Stimulated activated CD4-positive, alpha-beta T cell treated with anti-CD3 and anti-CD28 coated beads, Interleukin-2, amount 100 ng/mL, for 24 hours (primary cell): ENCODE measurements at regions not wholly inside any gene's neighbourhood (a gene's known extent, or its start where the extent isn't known, plus 50 kb on each side); places are given as distances from the start of the nearest gene placed in this dataset.

Source experiments
- DNase-seq, 2 donors: peaks; one replicate each; pipeline ENCODE4 v3.0.0-alpha.2; 2020

DNA sequence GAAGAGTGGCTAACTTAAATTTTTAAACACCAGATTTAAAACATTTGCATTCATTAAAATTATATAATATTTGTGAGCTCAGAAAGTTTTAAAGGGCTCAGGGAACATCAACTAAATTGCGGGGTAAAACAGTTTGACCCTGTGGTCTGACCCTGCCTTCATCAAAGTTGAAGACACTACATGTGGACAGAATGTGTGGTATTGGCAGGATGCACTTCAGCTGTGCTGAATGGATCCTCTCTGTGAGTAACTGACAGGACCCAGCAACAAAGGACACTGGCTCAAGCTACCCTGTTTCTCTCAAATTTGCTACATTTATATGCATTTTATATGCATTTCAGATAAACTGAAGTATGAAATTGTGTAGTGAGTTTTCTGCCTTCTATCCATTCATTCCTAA lies 288.5 kb downstream of the ZNF608 start:
- DNase-seq, result no peak

DNA sequence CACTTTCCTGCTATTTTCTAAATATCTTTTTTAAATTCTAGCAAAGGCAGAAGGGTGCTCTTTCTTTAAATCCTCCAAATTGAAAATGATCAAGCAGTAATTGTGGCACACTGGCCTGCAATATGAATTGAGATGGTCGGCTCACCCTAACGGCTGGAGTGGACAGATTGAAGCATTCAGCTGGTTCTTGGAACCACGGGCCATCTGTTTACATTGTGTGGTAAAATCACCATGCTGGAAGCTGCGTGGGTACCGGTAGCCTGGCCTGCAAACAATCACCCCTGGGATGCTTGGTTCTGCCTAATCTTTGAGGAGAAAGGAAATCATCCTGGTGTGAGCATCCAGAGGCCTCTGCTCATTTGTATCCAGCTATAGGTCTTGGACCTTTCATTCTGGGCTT lies 289.3 kb downstream of the ZNF608 start:
- DNase-seq, result no peak

DNA sequence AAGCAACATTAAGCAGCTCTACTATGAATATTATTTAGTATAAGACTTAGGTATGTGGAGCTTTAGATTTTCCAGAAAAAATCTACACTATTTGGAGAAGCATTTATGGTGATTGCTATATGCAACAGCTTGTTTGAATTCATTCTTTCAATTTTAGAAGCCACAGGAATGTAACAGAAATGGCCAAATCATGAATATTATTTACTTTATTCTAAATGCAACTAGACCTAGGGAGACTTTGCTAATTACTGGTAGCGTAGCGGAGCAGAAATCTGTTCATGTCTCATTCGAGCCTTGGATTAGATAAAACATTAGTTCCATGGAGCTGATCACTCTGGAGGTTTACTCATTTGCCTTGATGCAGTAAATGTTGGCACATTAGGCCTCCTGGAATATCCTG lies 290.2 kb downstream of the ZNF608 start:
- no peak for DNase-seq

DNA sequence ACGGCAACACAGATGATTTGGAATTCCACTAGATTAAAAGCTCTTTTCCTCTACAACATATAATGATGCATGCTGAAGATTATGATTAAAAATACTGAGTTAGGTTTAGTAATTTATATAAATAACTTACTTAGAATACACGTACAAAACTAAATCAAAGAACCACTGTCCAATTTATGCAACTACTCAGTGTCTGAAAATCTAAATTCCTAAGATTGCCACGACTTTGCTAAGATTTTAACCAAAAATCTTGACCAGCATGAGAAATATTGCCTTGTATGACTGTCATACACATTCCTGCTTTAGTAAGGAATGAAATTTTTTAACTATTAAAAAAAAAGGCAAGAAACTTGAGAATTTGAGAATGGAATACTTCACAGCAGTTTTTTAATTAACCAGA lies 292.4 kb downstream of the ZNF608 start:
- no peak for DNase-seq

DNA sequence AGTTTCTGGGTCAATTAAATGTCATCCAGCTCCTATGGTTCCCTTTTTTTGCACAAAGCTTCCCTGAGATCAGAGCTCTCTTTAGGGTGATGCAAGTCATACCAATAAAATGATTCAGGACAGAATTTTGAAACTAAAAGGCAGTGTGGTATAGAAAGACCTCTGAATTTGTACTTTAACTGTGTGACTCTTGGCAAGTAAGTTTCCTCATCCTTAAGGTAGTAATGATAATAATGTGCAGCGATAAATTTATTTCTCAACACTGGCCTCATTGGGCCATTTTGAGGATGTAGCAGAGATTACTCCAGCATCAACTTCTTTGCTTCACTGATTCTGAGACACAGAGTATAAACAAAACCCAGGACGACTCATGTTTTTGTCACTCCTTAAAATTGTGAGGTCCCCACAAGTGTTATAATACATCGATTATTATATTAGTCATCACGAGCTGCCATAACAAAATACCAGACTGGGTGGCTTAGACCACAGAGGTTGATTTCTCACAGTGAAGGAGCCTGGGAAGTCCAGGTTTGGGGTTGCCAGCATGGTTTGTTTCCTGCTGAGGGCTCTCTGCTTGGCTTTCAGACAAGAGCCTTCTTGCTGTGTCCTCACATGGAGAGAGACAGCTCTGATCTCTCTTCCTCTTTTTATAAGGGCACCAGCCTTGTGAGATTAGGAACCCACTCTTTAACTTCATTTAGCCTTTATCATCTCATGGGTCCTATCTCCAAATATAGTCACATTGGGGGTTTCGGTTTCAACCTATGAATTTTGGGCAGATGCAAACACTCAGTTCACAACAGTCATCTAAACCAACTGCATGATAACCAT lies 293.0 kb downstream of the ZNF608 start:
- no peak for DNase-seq

GRCh38 chr5:124452412-124452811 lies 294.0 kb downstream of the ZNF608 start:
- no peak for DNase-seq

DNA sequence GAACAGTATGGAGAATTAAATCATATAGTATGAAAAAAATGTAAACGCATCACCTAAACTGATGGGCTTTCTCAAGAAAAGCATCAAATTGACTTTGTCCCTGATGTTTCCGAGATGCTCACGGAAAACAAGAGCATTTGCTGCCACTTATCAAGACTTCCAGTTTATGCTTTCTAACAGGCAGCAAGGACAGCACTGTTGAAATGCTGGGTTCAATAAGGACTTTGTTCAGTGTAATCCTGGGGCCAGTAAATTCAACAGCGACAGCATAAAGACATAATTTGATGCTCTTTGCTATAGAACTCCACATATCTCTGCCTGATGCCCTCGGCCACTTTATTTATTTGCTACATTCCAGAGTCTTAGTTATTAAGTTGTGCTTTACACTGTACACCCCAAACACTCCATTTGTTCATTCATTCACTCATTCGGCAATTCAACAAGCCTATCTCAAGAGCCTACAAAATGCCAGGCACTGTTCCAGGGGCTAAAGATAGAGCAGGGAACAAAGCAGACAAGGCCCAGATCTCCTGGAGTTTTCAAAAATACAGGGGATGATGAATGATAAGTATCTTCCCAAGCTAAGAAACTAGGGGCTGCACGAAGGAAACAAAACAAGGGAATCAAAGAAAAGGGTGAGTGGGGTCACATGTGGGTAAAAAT lies 294.6 kb downstream of the ZNF608 start:
- DNase-seq, result no peak

GRCh38 chr5:124446120-124446519 lies 300.3 kb downstream of the ZNF608 start:
- no peak for DNase-seq

DNA sequence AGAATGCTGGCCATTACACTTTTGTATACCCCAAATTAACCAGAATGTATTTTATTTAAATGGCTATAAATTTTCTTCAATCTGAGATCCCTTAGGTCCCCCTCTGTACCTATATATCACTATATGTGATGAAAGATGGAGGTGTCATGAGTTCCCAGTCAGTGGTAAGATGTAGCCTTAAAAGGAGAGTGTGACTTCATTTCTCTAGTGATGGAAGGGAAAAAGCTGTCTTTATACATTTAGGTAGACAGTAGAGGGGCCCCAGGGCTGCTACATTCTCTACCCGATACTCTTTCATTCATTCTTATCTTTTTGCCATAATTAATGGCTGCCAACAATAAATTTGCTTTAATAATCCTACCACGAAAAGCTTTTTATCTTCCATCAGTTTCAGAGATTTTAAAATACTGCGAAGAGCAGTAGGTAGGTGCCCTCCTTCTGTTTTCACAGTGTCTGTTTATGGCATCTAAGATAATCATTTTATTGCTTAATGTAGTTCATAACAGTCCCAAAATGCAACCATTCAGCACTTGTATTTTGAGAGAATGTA lies 301.3 kb downstream of the ZNF608 start:
- no peak for DNase-seq

DNA sequence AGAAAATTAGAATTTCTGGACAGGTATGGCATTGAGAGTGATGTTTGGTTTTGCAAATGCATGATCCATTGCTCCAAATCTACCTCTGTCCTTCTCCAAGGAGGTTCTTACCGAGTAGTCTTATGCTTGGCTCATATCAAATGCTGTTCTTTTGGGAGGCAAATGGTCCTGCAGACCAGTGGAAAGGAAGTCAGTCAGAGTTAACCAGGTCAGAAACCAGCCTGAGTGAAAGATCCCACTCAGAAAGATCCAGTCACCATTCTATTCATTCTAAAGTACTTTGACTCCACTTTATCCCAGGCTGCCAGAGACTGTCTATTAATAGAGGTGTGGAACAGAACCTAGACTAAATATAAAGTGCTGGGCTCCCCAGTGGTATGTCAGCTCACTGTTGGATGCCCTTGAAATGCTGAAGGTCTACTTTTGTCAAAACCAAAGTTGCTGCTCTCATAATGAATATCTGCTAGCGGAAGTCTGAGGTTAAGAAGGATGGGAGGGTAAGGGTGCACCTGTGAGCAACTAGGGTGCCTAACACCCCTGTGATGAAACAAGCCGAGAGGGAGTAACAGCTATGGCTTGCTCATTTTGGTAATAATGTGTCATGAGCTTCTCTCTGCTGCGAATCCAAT lies 302.2 kb downstream of the ZNF608 start:
- DNase-seq, result no peak

GRCh38 chr5:124440471-124440870 lies 306.0 kb downstream of the ZNF608 start:
- no peak for DNase-seq

- DNase-seq, result no peak
Measured at GRCh38 chr5:124439609-124440008, 306.8 kb downstream of the ZNF608 start.

DNA sequence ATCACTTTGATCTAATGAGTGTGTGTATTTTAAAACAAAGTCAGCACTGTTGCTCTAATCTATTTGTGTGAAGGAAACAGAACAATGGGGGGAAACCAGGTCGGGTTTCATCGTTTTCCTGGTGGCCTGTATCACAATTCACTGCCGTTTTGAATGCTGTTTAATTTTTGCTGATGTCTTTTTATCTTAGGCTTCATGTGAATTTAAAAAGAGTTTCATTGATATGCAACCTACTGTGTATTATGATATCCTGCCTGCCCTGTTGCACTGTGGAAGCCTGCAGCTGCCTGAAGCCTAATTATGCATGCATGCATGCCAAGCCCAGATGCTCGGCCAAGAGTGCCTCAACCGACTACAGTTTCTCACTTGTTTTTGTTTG lies 307.5 kb downstream of the ZNF608 start:
- no peak for DNase-seq

- no peak for DNase-seq
Measured at GRCh38 chr5:124438026-124438902, 308.2 kb downstream of the ZNF608 start.

- DNase-seq, result no peak
Measured at GRCh38 chr5:124436294-124436693, 310.1 kb downstream of the ZNF608 start.

- DNase-seq, result no peak
Measured at GRCh38 chr5:124433170-124433569, 313.3 kb downstream of the ZNF608 start.

- no peak for DNase-seq
Measured at GRCh38 chr5:124421584-124421983, 324.9 kb downstream of the ZNF608 start.

- no peak for DNase-seq
Measured at GRCh38 chr5:124420952-124421351, 325.5 kb downstream of the ZNF608 start.

DNA sequence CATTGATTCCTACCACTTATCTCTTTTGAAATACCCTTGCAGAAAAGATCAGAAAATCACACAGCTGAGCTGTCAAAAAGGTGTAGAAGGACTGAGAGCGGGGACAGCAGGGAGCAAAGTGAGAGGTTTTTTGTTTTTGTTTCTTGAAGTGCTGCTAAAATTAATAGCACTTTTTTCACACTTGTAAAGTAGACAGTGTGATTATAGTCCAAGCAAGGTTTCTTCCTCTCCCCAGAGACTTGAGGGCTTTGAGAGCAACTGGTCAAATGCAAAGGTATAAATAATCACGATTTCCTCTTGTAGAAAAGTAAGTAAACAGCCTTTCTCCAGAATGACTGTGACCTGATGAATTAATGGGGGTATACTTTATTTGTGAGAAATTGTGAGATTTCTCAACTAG lies 326.9 kb downstream of the ZNF608 start:
- no peak for DNase-seq

DNA sequence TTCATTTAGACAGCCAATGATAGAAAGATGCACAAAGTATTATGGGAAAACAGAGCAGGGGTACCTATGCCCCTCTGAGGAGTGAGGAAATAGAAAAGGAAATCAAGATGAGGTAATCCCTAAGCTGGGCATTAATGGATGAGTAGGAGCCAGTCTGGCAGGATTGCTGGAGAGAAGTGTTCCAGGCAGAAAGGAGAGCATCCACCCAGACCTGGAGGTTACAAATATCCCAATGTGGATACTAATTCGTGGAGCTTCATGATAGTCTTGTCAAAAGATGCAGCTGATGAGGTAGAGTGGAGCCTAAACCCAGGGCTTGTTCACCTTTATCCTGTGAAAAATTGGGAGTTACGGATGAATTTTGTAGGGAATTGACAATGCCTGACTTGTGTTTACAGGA lies 328.0 kb downstream of the ZNF608 start:
- DNase-seq, result no peak

DNA sequence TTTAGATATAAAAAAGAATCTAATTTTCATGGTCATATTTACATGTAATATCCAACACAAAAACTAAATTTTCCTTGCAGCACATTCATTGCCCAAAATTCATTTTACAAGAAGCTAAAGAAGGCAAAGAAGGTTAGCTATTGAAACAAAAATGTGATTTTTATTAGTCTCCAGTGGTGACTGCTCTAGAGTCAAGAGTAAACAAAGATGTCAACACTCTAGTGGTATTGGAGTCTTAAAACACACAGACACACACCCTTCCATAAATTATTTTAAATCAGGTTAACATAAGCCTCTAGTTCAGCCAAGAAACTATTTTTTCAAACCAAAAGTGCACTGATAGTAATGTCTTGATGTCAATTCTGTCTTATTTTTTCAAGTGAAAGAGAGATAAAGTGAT lies 329.2 kb downstream of the ZNF608 start:
- no peak for DNase-seq

- DNase-seq, result no peak
Measured at GRCh38 chr5:124416627-124417026, 329.8 kb downstream of the ZNF608 start.

- no peak for DNase-seq
Measured at GRCh38 chr5:124414973-124415372, 331.5 kb downstream of the ZNF608 start.
